ENCODE measurements at regions not wholly inside any gene's neighbourhood (a gene's known extent, or its start where the extent isn't known, plus 50 kb on each side); places are given as distances from the start of the nearest gene placed in this dataset.

GRCh38 chr1:8251635-8252034, 66.3 kb upstream of the SLC45A1 start:
- TF ChIP-seq CTCF (conservative IDR thresholded peaks at IDR 0.05), result no peak
- no peak for TF ChIP-seq EZH2 (IDR thresholded peaks at IDR 0.05; ENCODE audit: low read depth)

All from PC-9 (cell line).